Smooth muscle cell (in vitro differentiated cells): ENCODE measurements at regions not wholly inside any gene's neighbourhood (a gene's known extent, or its start where the extent isn't known, plus 50 kb on each side); places are given as distances from the start of the nearest gene placed in this dataset.
"Not testable (repeated sequence)": the region's sequence is repeated elsewhere in the genome, so short reads cannot be mapped to it uniquely, and the experiment has no call there.

ENCODE experiments used
- DNase-seq: peaks from one replicate; lab custom pipeline; 2025; ENCODE audit not compliant: unreplicated experiment; lab: John Stamatoyannopoulos, UW
- H2AFZ ChIP-seq: fragments of 200-600 bp; sonication (generic); 2 replicates; pipeline ENCODE4 v1.6.0; 2016; ENCODE audit warnings: antibody characterized with exemption, low read depth, mild to moderate bottlenecking
- H3F3A ChIP-seq: fragments of 200-600 bp; sonication (generic); 2 replicates; pipeline ENCODE4 v1.6.0; 2017; ENCODE audit warnings: antibody characterized with exemption, low read depth
- H3K27ac ChIP-seq: fragments of 200-600 bp; sonication (generic); 2 replicates; pipeline ENCODE4 v1.5.1; 2016; ENCODE audit warnings: low read depth, mild to moderate bottlenecking
- H3K27me3 ChIP-seq: fragments of 200-600 bp; sonication (generic); 2 replicates; pipeline ENCODE4 v1.6.1; 2016; ENCODE audit warnings: low read depth, mild to moderate bottlenecking
- H3K36me3 ChIP-seq: fragments of 200-600 bp; sonication (generic); 2 replicates; pipeline ENCODE4 v1.5.1; 2016; ENCODE audit warnings: low read depth
- H3K4me1 ChIP-seq: fragments of 200-600 bp; sonication (generic); 2 replicates; pipeline ENCODE4 v1.5.1; 2016; ENCODE audit warnings: low read depth
- H3K4me2 ChIP-seq: fragments of 200-600 bp; sonication (generic); 2 replicates; pipeline ENCODE4 v1.6.0; 2016; ENCODE audit warnings: mild to moderate bottlenecking
- H3K4me3 ChIP-seq: fragments of 200-600 bp; sonication (generic); 2 replicates; pipeline ENCODE4 v1.5.1; 2016; ENCODE audit warnings: mild to moderate bottlenecking
- H3K79me2 ChIP-seq: fragments of 200-600 bp; sonication (generic); 2 replicates; pipeline ENCODE4 v1.6.0; 2016; ENCODE audit warnings: low read depth, mild to moderate bottlenecking
- H3K9ac ChIP-seq: fragments of 200-600 bp; sonication (generic); 2 replicates; pipeline ENCODE4 v1.6.0; 2016; ENCODE audit warnings: low read depth
- H3K9me3 ChIP-seq: fragments of 200-600 bp; sonication (generic); replicated peaks from 2 replicates; pipeline ENCODE4 v1.5.1; 2016; ENCODE audit warnings: low read depth
- H4K20me1 ChIP-seq: fragments of 200-600 bp; sonication (generic); 2 replicates; pipeline ENCODE4 v1.6.0; 2016; ENCODE audit warnings: low read depth
- CTCF ChIP-seq: fragments of 200-600 bp; sonication (generic); IDR thresholded peaks from 2 replicates; pipeline ENCODE4 v1.5.1; 2017; ENCODE audit warnings: borderline replicate concordance, mild to moderate bottlenecking, antibody characterized with exemption; ENCODE audit not compliant: insufficient read depth, poor library complexity, severe bottlenecking
- WGBS: methylation state at CpG from one replicate; pipeline ENCODE4 v1.1.7; 2016; ENCODE audit warnings: low lambda C conversion rate; 5-methylcytosine and 5-hydroxymethylcytosine counted together

- H3K4me1 ChIP-seq: no peaks in the 10 kb centered on the region
- no peaks in the 10 kb centered on the region for H4K20me1 ChIP-seq
- H3K36me3 ChIP-seq: no peaks in the 10 kb centered on the region
- H3F3A ChIP-seq: no peaks in the 10 kb centered on the region
- no peak overlapping the region for H3K4me2 ChIP-seq
- no peaks in the 10 kb centered on the region for H3K79me2 ChIP-seq
- H3K27me3 ChIP-seq: no peaks in the 10 kb centered on the region
- H3K9me3 ChIP-seq: no peaks in the 10 kb centered on the region
- H3K27ac ChIP-seq: no peak overlapping the region
- no peak for TF ChIP-seq CTCF
- 85% methylated on average over 3 of the region's 3 CpGs for WGBS
- H2AFZ ChIP-seq: no peak overlapping the region
- no peak overlapping the region for H3K4me3 ChIP-seq
- DNase-seq: no peak
- no peak overlapping the region for H3K9ac ChIP-seq
These were observed 335.1 kb upstream of the CNTN6 start for GRCh38 chr3:757711-758110.

- Histone ChIP-seq H3K9me3 (no peaks in the 10 kb centered on the region), H3F3A (no peaks in the 10 kb centered on the region), H2AFZ (no peak overlapping the region), H4K20me1 (no peaks in the 10 kb centered on the region), H3K27ac (no peak overlapping the region), H3K4me2 (no peak overlapping the region), H3K27me3 (no peaks in the 10 kb centered on the region), H3K9ac (no peak overlapping the region), H3K36me3 (no peaks in the 10 kb centered on the region), H3K4me1 (no peaks in the 10 kb centered on the region), H3K4me3 (no peak overlapping the region), H3K79me2 (no peaks in the 10 kb centered on the region)
- no peak for TF ChIP-seq CTCF
- DNase-seq: no peak
These were observed 333.7 kb upstream of the CNTN6 start for GRCh38 chr3:759106-759505.

DNA sequence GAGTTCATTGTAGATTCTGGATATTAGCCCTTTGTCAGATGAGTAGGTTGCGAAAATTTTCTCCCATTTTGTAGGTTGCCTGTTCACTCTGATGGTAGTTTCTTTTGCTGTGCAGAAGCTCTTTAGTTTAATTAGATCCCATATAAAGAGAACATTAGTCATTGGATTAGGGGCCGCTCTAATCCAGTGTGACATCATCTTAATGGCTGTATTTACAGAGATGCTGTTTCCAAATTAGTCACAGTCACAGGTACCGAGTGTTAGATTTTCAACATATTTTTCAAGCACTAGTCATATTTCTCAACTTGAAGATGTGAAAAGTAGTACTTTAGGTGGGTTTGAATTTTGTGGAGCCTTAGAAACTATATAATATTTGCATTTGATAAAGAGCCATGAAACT is 319.4 kb upstream of the CNTN6 start:
- not testable (repeated sequence) for H3K79me2 ChIP-seq, H3K4me2 ChIP-seq, H3K9me3 ChIP-seq, H3K4me1 ChIP-seq, H3K4me3 ChIP-seq, H3K27ac ChIP-seq, H4K20me1 ChIP-seq, H2AFZ ChIP-seq, DNase-seq, H3K36me3 ChIP-seq, H3K27me3 ChIP-seq, H3K9ac ChIP-seq, H3F3A ChIP-seq
- WGBS: 88% methylated on average over 3 of the region's 3 CpGs

GRCh38 chr3:775178-775880 is 317.5 kb upstream of the CNTN6 start:
- Histone ChIP-seq H3F3A (no peaks in the 10 kb centered on the region), H2AFZ (no peak overlapping the region), H3K36me3 (no peaks in the 10 kb centered on the region), H3K9ac (no peak overlapping the region), H3K4me1 (no peaks in the 10 kb centered on the region), H3K27ac (no peak overlapping the region), H3K27me3 (no peaks in the 10 kb centered on the region), H3K4me3 (no peak overlapping the region), H3K4me2 (no peak overlapping the region), H3K9me3 (no peaks in the 10 kb centered on the region), H4K20me1 (no peaks in the 10 kb centered on the region), H3K79me2 (no peaks in the 10 kb centered on the region)
- DNase-seq: no peak
- 88% methylated on average over 6 of the region's 6 CpGs for WGBS
- TF ChIP-seq CTCF: no peak
